GM23338 (cell line): ENCODE measurements at regions not wholly inside any gene's neighbourhood (a gene's known extent, or its start where the extent isn't known, plus 50 kb on each side); places are given as distances from the start of the nearest gene placed in this dataset.

Experiments used
- ATAC-seq: fragments of 200-7000 bp; cut with Tn5 transposase; 3 replicates; pipeline ENCODE4 v1.9.1; 2020
- DNase-seq: peaks from one replicate; pipeline ENCODE4 v3.0.0-alpha.2; 2015; ENCODE audit warnings: low spot score
- H2AFZ ChIP-seq: fragments of 200-600 bp; sonication (generic); 2 replicates; pipeline ENCODE4 v1.8.0; 2016; ENCODE audit warnings: antibody characterized with exemption, mild to moderate bottlenecking, moderate library complexity
- H3F3A ChIP-seq: fragments of 200-600 bp; sonication (generic); replicated peaks from 2 replicates; pipeline ENCODE4 v1.8.0; 2017; ENCODE audit warnings: antibody characterized with exemption, mixed run types, low read depth
- H3K27ac ChIP-seq: fragments of 200-600 bp; sonication (generic); 2 replicates; pipeline ENCODE4 v1.6.1; 2016; ENCODE audit warnings: low read depth
- H3K27me3 ChIP-seq: fragments of 200-600 bp; sonication (generic); 2 replicates; pipeline ENCODE4 v1.8.0; 2016; ENCODE audit warnings: mild to moderate bottlenecking, mixed run types, moderate library complexity; ENCODE audit not compliant: insufficient read depth
- H3K36me3 ChIP-seq: fragments of 200-600 bp; sonication (generic); 2 replicates; pipeline ENCODE4 v1.8.0; 2016; ENCODE audit warnings: mild to moderate bottlenecking; ENCODE audit not compliant: insufficient read depth
- H3K4me1 ChIP-seq: fragments of 200-600 bp; sonication (generic); 2 replicates; pipeline ENCODE4 v1.8.0; 2016; ENCODE audit warnings: mild to moderate bottlenecking, moderate library complexity; ENCODE audit not compliant: insufficient read depth
- H3K4me2 ChIP-seq: fragments of 200-600 bp; sonication (generic); 2 replicates; pipeline ENCODE4 v1.7.1; 2017; ENCODE audit warnings: mixed run types
- H3K4me3 ChIP-seq: fragments of 200-600 bp; sonication (generic); 2 replicates; pipeline ENCODE4 v1.6.1; 2016; ENCODE audit warnings: mixed run types
- H3K79me2 ChIP-seq: fragments of 200-600 bp; sonication (generic); replicated peaks from 2 replicates; pipeline ENCODE4 v1.8.0; 2017; ENCODE audit warnings: mild to moderate bottlenecking; ENCODE audit not compliant: insufficient read depth
- H3K9me2 ChIP-seq: fragments of 200-600 bp; sonication (generic); 2 replicates; pipeline ENCODE4 v1.8.0; 2017; ENCODE audit not compliant: insufficient read depth
- H4K20me1 ChIP-seq: fragments of 200-600 bp; sonication (generic); replicated peaks from 2 replicates; pipeline ENCODE4 v1.8.0; 2017; ENCODE audit warnings: mild to moderate bottlenecking; ENCODE audit not compliant: insufficient read depth
- H3K27ac Mint-ChIP-seq: 2 replicates; pipeline ENCODE4 v1.8.0; 2020; ENCODE audit warnings: inconsistent platforms, mild to moderate bottlenecking, moderate library complexity, mixed read lengths
- H3K27me3 Mint-ChIP-seq: 3 replicates; pipeline ENCODE4 v1.8.0; 2022; ENCODE audit warnings: low read depth, mild to moderate bottlenecking, moderate library complexity, mixed read lengths, inconsistent platforms; ENCODE audit not compliant: insufficient read depth, poor library complexity
- H3K36me3 Mint-ChIP-seq: 3 replicates; pipeline ENCODE4 v1.8.0; 2021; ENCODE audit warnings: low read depth, mild to moderate bottlenecking, inconsistent platforms, moderate library complexity, mixed read lengths
- H3K4me1 Mint-ChIP-seq: 3 replicates; pipeline ENCODE4 v1.8.0; 2020; ENCODE audit warnings: mild to moderate bottlenecking, inconsistent platforms, mixed read lengths
- H3K4me3 Mint-ChIP-seq: 3 replicates; pipeline ENCODE4 v1.8.0; 2021; ENCODE audit warnings: moderate library complexity, mild to moderate bottlenecking, inconsistent platforms, mixed read lengths
- H3K9me3 Mint-ChIP-seq: 3 replicates; pipeline ENCODE4 v1.8.0; 2020; ENCODE audit warnings: moderate library complexity, mild to moderate bottlenecking, inconsistent platforms, mixed read lengths
- CREB1 ChIP-seq: fragments of 250-450 bp; sonication (Bioruptor Pico); IDR thresholded peaks from 2 replicates; pipeline ENCODE4 v1.5.0; 2020; ENCODE audit warnings: low read depth, mild to moderate bottlenecking, moderate library complexity
- EZH2 ChIP-seq: fragments of 200-600 bp; sonication (generic); IDR thresholded peaks from one replicate; pipeline ENCODE4 v1.8.0; 2017; ENCODE audit warnings: antibody characterized with exemption, mild to moderate bottlenecking, low read depth; ENCODE audit not compliant: unreplicated experiment
- EZH2phosphoT487 ChIP-seq: fragments of 200-600 bp; sonication (generic); IDR thresholded peaks from one replicate; pipeline ENCODE4 v1.8.1; 2018; ENCODE audit warnings: antibody characterized with exemption; ENCODE audit not compliant: unreplicated experiment
- JUNB ChIP-seq: IDR thresholded peaks from one replicate; pipeline ENCODE4 v1.6.1; 2016; ENCODE audit warnings: antibody characterized with exemption; ENCODE audit not compliant: unreplicated experiment
- NANOG ChIP-seq: IDR thresholded peaks from 2 replicates; pipeline ENCODE4 v1.6.1; 2016; ENCODE audit warnings: antibody characterized with exemption, borderline replicate concordance
- ZNF114 ChIP-seq: fragments of 250-450 bp; sonication (Bioruptor Pico); IDR thresholded peaks from 2 replicates; pipeline ENCODE4 v1.5.0; 2020; ENCODE audit warnings: mild to moderate bottlenecking, moderate library complexity
- ZNF331 ChIP-seq: fragments of 250-450 bp; sonication (Bioruptor Pico); IDR thresholded peaks from 2 replicates; pipeline ENCODE4 v1.5.0; 2020; ENCODE audit warnings: low read depth, mild to moderate bottlenecking, moderate library complexity
- TF ChIP-seq, protein P1 (sequence below): IDR thresholded peaks from 2 replicates; pipeline ENCODE4 v1.6.1; 2016; ENCODE audit warnings: antibody characterized with exemption
- TF ChIP-seq, protein P2 (sequence below), 2 experiments: fragments of 200-600 bp in 1 of 2; sonication (generic) in 1 of 2; conservative IDR thresholded peaks; 2 replicates each; pipeline versions ENCODE4 v1.5.1 to v1.6.1; 2016 to 2017; ENCODE audit warnings: antibody characterized with exemption in 2 of 2, low read depth in 2 of 2, mild to moderate bottlenecking in 2 of 2, moderate library complexity in 1 of 2
- TF ChIP-seq, protein P3 (sequence below): fragments of 250-450 bp; sonication (Bioruptor Pico); IDR thresholded peaks from 2 replicates; pipeline ENCODE4 v1.5.0; 2020; ENCODE audit warnings: mild to moderate bottlenecking, moderate library complexity

DNA sequence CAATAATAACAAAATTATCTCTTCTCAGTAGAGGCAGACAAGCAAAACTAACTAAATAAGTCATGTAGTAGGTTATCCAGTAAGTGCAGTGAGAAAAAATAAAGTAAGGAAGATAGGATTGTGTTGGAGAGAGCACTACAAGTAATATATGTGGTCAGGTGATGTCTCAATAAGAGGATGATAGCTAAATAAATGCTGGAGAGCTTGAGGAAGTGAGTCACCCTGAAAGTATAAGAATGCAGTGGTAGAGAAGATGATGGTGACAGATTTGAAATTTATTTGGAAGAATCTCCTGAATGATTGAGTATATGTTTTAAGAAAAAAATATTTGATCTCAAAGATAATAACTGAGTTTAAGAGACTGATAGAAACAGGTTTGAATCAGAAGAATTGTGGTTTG, 152.2 kb upstream of the PRR20A start:
- H3K9me3 Mint-ChIP-seq, result no peaks in the 10 kb centered on the region
- H3K4me1 ChIP-seq, result no peaks in the 10 kb centered on the region
- no peak overlapping the region for H3K27ac ChIP-seq
- no peaks in the 10 kb centered on the region for H3K27me3 ChIP-seq
- H2AFZ ChIP-seq, result no peak overlapping the region
- no peaks in the 10 kb centered on the region for H3K4me1 Mint-ChIP-seq
- H4K20me1 ChIP-seq, result no peaks in the 10 kb centered on the region
- no peak overlapping the region for H3K4me3 ChIP-seq
- TF ChIP-seq NANOG, result no peak
- no peak for TF ChIP-seq EZH2
- TF ChIP-seq, protein P1, sequence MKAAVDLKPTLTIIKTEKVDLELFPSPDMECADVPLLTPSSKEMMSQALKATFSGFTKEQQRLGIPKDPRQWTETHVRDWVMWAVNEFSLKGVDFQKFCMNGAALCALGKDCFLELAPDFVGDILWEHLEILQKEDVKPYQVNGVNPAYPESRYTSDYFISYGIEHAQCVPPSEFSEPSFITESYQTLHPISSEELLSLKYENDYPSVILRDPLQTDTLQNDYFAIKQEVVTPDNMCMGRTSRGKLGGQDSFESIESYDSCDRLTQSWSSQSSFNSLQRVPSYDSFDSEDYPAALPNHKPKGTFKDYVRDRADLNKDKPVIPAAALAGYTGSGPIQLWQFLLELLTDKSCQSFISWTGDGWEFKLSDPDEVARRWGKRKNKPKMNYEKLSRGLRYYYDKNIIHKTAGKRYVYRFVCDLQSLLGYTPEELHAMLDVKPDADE, result no peak
- TF ChIP-seq ZNF331 (CRISPR knock-in tag), result no peak
- TF ChIP-seq ZNF114 (CRISPR knock-in tag), result no peak
- TF ChIP-seq, protein P2, sequence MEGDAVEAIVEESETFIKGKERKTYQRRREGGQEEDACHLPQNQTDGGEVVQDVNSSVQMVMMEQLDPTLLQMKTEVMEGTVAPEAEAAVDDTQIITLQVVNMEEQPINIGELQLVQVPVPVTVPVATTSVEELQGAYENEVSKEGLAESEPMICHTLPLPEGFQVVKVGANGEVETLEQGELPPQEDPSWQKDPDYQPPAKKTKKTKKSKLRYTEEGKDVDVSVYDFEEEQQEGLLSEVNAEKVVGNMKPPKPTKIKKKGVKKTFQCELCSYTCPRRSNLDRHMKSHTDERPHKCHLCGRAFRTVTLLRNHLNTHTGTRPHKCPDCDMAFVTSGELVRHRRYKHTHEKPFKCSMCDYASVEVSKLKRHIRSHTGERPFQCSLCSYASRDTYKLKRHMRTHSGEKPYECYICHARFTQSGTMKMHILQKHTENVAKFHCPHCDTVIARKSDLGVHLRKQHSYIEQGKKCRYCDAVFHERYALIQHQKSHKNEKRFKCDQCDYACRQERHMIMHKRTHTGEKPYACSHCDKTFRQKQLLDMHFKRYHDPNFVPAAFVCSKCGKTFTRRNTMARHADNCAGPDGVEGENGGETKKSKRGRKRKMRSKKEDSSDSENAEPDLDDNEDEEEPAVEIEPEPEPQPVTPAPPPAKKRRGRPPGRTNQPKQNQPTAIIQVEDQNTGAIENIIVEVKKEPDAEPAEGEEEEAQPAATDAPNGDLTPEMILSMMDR (conservative IDR thresholded peaks at IDR 0.05; ENCODE audit: low read depth in 2 of 2), result no peak
- no peak for TF ChIP-seq EZH2phosphoT487
- TF ChIP-seq JUNB, result no peak
- no peaks in the 10 kb centered on the region for H3K36me3 ChIP-seq
- no peak overlapping the region for H3K27ac Mint-ChIP-seq
- no peaks in the 10 kb centered on the region for H3K9me2 ChIP-seq
- H3K4me2 ChIP-seq, result no peak overlapping the region
- no peaks in the 10 kb centered on the region for H3K36me3 Mint-ChIP-seq
- no peaks in the 10 kb centered on the region for H3K27me3 Mint-ChIP-seq
- no peak for ATAC-seq
- no peak for DNase-seq
- no peaks in the 10 kb centered on the region for H3K79me2 ChIP-seq
- H3F3A ChIP-seq, result no peaks in the 10 kb centered on the region
- no peak overlapping the region for H3K4me3 Mint-ChIP-seq

DNA sequence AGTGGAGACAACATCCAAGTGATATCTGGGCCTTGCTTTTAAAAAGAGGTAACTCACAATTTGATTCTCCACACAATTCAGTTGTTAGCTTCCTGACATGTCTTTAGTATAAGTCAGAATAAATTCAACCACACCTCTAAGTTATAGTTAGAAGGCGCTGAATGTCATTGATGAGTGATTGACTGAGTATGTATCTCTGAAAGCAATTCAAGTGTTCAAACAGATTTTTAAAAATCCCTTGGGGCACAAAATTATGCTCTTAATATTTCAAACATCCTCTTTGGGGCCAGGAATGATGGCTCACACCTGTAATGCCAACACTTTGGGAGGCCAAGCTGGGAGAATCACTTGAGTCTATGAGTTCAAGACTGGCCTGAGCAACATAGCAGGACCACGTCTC, 137.0 kb upstream of the PRR20A start:
- DNase-seq (no peak), ATAC-seq (no peak)
- Histone ChIP-seq H3K36me3 (no peaks in the 10 kb centered on the region), H2AFZ (no peak overlapping the region), H3K4me2 (no peak overlapping the region), H3K9me2 (no peaks in the 10 kb centered on the region), H3K4me1 (no peaks in the 10 kb centered on the region), H3K4me3 (no peak overlapping the region), H3K27ac (no peak overlapping the region), H4K20me1 (no peaks in the 10 kb centered on the region), H3F3A (no peaks in the 10 kb centered on the region), H3K79me2 (no peaks in the 10 kb centered on the region), H3K27me3 (no peaks in the 10 kb centered on the region)
- H3K9me3 Mint-ChIP-seq, result no peaks in the 10 kb centered on the region
- H3K4me1 Mint-ChIP-seq, result no peaks in the 10 kb centered on the region
- H3K4me3 Mint-ChIP-seq, result no peak overlapping the region
- H3K27me3 Mint-ChIP-seq, result no peaks in the 10 kb centered on the region
- no peaks in the 10 kb centered on the region for H3K36me3 Mint-ChIP-seq
- no peak overlapping the region for H3K27ac Mint-ChIP-seq
- TF ChIP-seq NANOG, result no peak
- TF ChIP-seq, protein P2 (conservative IDR thresholded peaks at IDR 0.05; ENCODE audit: low read depth in 2 of 2), result no peak
- no peak for TF ChIP-seq ZNF331 (CRISPR knock-in tag)
- no peak for TF ChIP-seq EZH2phosphoT487
- no peak for TF ChIP-seq CREB1 (CRISPR knock-in tag)
- TF ChIP-seq, protein P3, sequence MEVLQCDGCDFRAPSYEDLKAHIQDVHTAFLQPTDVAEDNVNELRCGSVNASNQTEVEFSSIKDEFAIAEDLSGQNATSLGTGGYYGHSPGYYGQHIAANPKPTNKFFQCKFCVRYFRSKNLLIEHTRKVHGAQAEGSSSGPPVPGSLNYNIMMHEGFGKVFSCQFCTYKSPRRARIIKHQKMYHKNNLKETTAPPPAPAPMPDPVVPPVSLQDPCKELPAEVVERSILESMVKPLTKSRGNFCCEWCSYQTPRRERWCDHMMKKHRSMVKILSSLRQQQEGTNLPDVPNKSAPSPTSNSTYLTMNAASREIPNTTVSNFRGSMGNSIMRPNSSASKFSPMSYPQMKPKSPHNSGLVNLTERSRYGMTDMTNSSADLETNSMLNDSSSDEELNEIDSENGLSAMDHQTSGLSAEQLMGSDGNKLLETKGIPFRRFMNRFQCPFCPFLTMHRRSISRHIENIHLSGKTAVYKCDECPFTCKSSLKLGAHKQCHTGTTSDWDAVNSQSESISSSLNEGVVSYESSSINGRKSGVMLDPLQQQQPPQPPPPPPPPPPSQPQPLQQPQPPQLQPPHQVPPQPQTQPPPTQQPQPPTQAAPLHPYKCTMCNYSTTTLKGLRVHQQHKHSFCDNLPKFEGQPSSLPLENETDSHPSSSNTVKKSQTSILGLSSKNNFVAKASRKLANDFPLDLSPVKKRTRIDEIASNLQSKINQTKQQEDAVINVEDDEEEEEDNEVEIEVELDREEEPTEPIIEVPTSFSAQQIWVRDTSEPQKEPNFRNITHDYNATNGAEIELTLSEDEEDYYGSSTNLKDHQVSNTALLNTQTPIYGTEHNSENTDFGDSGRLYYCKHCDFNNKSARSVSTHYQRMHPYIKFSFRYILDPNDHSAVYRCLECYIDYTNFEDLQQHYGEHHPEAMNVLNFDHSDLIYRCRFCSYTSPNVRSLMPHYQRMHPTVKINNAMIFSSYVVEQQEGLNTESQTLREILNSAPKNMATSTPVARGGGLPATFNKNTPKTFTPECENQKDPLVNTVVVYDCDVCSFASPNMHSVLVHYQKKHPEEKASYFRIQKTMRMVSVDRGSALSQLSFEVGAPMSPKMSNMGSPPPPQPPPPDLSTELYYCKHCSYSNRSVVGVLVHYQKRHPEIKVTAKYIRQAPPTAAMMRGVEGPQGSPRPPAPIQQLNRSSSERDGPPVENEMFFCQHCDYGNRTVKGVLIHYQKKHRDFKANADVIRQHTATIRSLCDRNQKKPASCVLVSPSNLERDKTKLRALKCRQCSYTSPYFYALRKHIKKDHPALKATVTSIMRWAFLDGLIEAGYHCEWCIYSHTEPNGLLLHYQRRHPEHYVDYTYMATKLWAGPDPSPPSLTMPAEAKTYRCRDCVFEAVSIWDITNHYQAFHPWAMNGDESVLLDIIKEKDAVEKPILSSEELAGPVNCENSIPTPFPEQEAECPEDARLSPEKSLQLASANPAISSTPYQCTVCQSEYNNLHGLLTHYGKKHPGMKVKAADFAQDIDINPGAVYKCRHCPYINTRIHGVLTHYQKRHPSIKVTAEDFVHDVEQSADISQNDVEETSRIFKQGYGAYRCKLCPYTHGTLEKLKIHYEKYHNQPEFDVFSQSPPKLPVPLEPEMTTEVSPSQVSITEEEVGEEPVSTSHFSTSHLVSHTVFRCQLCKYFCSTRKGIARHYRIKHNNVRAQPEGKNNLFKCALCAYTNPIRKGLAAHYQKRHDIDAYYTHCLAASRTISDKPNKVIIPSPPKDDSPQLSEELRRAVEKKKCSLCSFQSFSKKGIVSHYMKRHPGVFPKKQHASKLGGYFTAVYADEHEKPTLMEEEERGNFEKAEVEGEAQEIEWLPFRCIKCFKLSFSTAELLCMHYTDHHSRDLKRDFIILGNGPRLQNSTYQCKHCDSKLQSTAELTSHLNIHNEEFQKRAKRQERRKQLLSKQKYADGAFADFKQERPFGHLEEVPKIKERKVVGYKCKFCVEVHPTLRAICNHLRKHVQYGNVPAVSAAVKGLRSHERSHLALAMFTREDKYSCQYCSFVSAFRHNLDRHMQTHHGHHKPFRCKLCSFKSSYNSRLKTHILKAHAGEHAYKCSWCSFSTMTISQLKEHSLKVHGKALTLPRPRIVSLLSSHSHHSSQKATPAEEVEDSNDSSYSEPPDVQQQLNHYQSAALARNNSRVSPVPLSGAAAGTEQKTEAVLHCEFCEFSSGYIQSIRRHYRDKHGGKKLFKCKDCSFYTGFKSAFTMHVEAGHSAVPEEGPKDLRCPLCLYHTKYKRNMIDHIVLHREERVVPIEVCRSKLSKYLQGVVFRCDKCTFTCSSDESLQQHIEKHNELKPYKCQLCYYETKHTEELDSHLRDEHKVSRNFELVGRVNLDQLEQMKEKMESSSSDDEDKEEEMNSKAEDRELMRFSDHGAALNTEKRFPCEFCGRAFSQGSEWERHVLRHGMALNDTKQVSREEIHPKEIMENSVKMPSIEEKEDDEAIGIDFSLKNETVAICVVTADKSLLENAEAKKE, result no peak
